Stimulated activated CD4-positive, alpha-beta T cell treated with anti-CD3 and anti-CD28 coated beads, Interleukin-12 subunit alpha, Interleukin-12 subunit beta, amount 100 ng/mL, for 4 hours (primary cell): ENCODE measurements at regions not wholly inside any gene's neighbourhood (a gene's known extent, or its start where the extent isn't known, plus 50 kb on each side); places are given as distances from the start of the nearest gene placed in this dataset.

ENCODE experiments used
- DNase-seq: peaks from one replicate; pipeline ENCODE4 v3.0.0-alpha.2; 2020

DNA sequence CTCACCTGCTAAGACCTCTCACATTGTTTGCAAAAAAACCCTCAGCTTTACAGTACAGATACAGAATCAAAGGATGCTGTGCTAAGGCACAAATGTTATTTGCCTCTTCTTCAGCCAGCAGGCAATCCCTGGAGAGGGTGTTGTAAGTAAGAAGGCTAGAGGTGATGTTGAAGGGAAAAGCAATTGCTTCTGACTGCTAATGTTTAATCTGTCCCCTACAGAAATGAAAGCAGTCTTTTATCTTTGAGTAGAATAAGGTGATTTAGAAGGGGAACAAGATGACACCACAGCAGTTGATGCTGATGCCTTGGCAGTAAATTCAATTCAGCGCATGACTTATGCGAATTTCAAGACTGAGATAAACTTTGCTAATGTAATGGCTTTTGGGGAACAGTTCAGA, 1064.8 kb upstream of the IGFBP7 start:
- no peak for DNase-seq

DNA sequence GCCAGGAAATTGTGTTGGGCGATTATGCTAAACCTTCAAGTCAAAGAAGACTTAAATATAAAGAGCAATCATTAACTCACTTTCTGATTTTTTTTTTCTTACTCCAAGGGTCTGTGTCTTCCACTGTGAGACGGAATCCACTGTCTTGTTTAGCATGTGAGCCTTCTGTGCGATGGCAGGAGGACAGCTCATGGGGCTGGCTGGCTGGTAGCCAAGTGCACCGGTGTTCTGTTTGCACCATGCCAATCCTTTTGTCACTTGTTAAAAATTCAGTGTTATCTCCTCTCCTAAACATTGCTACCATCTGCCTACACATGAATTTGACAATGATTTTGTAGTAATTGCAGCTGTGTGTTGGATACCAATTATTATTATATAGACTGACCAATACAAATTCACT, 1056.3 kb upstream of the IGFBP7 start:
- DNase-seq = no peak

DNA sequence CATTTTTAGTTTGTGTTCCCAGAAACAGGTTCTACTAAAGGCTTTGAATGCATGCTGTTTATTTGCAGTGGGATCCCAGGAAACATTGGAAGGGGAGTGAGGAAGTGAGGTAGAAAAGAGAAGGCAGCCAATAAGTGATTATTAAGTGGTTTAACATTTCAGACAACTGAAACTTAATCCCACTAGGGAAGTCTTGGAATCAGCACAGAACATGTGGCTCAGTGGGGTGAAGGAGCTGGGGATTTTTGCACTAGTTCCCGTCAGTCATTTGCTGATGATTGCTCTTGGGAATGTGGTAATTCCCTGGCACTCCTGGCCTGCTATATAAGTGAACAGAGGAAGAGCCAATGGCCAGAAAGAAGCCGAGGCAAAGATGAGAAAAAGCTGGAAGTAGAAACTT, 1053.0 kb upstream of the IGFBP7 start:
- DNase-seq = no peak

GRCh38 chr4:58149404-58150085, 1039.4 kb upstream of the IGFBP7 start:
- DNase-seq = no peak

GRCh38 chr4:58144721-58145120, 1034.5 kb upstream of the IGFBP7 start:
- no peak for DNase-seq

- DNase-seq = no peak
Observed at GRCh38 chr4:58138786-58139668, 1028.8 kb upstream of the IGFBP7 start.

DNA sequence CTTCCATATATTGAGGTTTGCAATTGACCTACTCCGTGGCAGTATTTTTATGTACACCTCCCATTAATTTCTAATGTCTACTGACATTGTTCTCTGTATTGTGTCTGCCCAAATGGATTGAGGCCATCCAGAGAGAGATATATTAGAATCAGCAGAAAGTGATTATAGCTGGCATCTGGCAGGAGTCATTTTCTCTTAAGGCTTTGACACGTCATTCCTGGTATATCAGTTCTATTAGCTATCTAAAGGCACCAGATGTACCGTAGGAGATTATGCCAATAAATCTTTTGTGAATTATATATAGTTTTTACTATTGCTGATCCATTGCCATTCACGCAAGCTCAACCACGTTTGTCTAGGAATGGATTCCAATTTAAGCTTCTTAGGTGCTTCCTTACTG, 1026.4 kb upstream of the IGFBP7 start:
- no peak for DNase-seq

- no peak for DNase-seq
Observed at GRCh38 chr4:58127680-58128079, 1017.5 kb upstream of the IGFBP7 start.

- DNase-seq = no peak
Observed at GRCh38 chr4:58119298-58119697, 1009.1 kb upstream of the IGFBP7 start.

DNA sequence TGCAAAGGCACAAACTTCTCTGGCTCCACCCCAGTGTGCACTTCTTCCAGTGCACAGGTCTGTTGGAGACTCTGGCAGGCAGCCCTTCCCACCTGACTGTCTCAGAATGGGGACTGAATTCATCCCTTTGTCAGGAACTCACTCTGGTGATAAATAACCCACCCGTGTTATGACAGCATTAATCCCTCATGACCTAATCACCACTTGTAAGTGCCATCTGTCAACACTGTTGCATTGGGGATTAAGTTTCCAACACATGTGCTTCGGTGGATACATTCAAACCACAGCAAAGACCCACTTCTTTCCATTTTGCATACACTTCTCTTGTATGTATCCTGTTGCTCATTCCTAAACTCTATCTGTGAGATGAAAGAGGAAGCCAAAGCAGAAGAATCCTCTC, 1002.9 kb upstream of the IGFBP7 start:
- DNase-seq = no peak

GRCh38 chr4:58111818-58112217, 1001.6 kb upstream of the IGFBP7 start:
- DNase-seq = no peak

GRCh38 chr4:58093352-58093751, 983.2 kb upstream of the IGFBP7 start:
- no peak for DNase-seq

DNA sequence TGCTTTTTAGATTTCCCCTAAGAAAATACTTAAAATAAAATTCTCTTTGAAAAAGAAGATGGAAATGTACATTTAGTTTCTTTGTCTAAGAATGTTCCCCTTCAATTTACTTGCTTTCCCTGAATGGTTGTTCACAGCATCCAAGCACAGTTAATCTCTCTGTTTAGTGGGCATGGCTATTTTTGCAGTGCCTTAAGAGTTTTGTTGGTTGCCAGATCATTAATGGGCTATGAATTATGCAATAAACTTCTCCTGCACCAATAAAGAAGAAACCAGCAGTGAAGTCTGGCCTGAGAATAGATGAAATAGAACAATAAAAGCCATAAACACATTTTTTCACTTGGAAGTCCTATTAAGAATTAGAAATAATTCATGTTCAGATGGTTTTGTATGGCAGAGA, 980.4 kb upstream of the IGFBP7 start:
- no peak for DNase-seq

DNA sequence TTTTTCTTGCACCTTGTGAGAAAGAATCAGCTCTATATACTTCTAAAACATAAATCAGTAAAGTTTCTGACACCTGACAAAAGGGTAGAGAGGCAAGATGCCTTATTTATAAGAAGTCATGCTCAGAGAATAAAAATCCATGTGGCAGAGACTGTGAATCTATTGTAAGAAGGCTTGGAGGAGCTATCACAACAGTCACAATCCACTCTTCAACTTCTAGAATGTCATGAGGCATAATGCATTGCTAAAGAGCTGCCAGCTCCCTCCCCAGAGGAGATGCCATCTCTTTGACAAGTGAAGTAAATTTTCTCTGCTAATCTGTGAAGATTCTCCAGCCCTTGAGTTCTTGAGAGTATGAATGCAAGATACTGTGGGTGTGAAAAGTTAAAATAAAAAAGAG, 971.2 kb upstream of the IGFBP7 start:
- DNase-seq = no peak

DNA sequence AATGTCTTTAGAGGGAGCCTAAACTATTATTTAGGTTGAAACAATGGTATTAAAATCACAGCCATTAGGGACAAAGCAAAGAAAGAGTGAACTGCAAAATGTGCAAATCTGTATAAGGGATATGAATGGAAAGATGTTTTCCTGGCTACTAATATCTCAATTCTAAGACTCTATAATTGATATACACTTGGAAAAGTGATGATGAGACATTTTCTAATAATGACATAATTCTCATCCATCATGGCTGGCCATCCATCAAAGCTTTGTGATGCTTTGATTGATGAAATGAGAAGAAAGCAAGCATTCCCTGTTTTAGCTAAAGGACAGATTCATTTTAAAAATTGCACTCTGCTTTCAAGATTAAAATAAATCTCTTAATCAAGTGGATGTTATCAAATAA, 965.5 kb upstream of the IGFBP7 start:
- DNase-seq = no peak

DNA sequence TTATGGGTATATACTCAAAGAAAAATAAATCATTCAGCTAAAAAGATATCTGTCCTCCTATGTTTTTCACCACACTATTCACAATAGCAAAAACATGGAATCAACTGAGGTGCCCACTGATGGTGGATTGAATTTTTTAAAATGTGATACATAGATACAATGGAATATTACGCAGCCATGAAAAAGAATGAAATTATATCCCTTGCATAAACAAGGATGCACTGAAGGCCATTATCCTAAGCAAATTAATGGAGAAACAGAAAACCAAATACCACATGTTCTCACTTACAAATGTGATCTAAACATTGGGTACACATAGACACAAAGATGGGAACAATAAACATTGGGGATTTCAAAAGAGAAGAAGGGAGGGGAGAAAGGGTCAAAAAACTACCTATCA, 964.2 kb upstream of the IGFBP7 start:
- DNase-seq = no peak

DNA sequence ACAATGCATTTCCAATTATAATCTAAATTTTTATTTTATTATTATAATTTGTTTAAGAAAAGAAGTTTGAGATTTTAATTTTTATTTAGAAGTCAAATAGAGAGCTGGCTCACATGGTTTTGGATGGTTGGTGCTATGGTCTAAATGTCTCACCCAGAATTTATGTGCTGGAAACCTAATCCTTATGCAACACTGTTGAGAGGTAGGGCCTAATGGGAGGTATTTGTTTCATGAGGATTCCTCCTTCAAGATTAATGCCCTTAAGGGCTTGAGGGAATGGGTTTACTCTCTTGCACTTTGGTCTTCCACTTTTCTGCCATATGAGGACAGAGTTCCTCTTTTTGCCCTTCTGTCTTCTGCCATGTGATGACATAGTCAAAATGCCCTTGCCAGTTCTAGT, 960.5 kb upstream of the IGFBP7 start:
- DNase-seq = no peak

GRCh38 chr4:58064653-58065052, 954.5 kb upstream of the IGFBP7 start:
- DNase-seq = no peak

GRCh38 chr4:58063404-58064160, 953.4 kb upstream of the IGFBP7 start:
- DNase-seq = no peak

- no peak for DNase-seq
Observed at GRCh38 chr4:58061967-58062366, 951.8 kb upstream of the IGFBP7 start.

GRCh38 chr4:58050439-58050838, 940.3 kb upstream of the IGFBP7 start:
- DNase-seq = no peak

DNA sequence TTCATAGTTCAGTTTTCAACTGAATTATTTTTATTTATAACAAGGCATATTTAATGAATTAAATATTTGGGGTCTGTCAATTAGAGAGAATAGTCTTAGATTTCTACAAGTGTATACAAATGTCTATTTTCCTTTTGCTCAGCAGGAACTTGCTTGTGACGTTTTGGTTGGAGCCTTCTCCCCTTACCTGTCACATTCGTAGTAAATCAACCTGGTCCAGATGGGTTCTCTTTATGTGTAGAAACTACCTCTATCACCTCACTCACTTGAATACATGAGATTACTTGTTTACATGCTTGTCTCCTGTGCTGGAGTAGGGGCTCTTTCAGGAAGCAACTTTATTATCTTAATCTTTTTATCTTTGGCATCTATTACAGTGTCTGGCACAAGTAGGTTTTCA, 938.3 kb upstream of the IGFBP7 start:
- DNase-seq = no peak

- DNase-seq = no peak
Observed at GRCh38 chr4:58042176-58042575, 932.0 kb upstream of the IGFBP7 start.

DNA sequence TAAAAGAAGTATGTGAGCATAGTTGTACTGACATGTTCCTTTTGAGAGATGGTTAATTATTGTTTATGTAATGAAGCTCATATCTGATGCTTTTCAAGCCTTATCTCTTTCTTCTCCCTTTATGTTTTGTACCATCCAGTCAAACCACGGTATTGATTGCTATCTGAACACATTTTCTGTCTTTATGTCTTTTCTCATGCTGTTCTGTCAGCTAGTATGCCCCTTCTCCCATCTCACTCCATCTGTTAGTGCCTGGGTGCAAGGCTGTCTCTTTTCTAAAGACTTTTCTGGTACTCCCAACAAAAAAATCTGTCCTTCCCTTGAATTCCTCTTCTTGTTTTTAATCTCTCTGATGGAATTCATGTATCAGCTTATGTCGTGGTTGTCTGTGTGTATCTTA, 883.8 kb upstream of the IGFBP7 start:
- DNase-seq = no peak
